ENCODE measurements at regions not wholly inside any gene's neighbourhood (a gene's known extent, or its start where the extent isn't known, plus 50 kb on each side); places are given as distances from the start of the nearest gene placed in this dataset.

- Histone ChIP-seq H3K4me3 (ENCODE audit: low read depth, low read length) (no peak overlapping the region), H3K27me3 (ENCODE audit: control insufficient read depth, insufficient read depth, low read length) (no peaks in the 10 kb centered on the region), H3K36me3 (ENCODE audit: control insufficient read depth, insufficient read depth, low read length) (no peaks in the 10 kb centered on the region)
- TF ChIP-seq, protein P1, sequence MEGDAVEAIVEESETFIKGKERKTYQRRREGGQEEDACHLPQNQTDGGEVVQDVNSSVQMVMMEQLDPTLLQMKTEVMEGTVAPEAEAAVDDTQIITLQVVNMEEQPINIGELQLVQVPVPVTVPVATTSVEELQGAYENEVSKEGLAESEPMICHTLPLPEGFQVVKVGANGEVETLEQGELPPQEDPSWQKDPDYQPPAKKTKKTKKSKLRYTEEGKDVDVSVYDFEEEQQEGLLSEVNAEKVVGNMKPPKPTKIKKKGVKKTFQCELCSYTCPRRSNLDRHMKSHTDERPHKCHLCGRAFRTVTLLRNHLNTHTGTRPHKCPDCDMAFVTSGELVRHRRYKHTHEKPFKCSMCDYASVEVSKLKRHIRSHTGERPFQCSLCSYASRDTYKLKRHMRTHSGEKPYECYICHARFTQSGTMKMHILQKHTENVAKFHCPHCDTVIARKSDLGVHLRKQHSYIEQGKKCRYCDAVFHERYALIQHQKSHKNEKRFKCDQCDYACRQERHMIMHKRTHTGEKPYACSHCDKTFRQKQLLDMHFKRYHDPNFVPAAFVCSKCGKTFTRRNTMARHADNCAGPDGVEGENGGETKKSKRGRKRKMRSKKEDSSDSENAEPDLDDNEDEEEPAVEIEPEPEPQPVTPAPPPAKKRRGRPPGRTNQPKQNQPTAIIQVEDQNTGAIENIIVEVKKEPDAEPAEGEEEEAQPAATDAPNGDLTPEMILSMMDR (IDR thresholded peaks at IDR 0.05; ENCODE audit: insufficient read depth, low read length, severe bottlenecking) = no peak
- FAIRE-seq (no peak), DNase-seq (ENCODE audit: low read depth) (no peak)
These were observed 87.8 kb downstream of the RCN1 start for GRCh38 chr11:32178692-32179091.

- Histone ChIP-seq H3K4me3 (ENCODE audit: low read depth, low read length) (no peak overlapping the region), H3K36me3 (ENCODE audit: control insufficient read depth, insufficient read depth, low read length) (no peaks in the 10 kb centered on the region), H3K27me3 (ENCODE audit: control insufficient read depth, insufficient read depth, low read length) (no peaks in the 10 kb centered on the region)
- no peak for DNase-seq (ENCODE audit: low read depth)
- FAIRE-seq = no peak
- TF ChIP-seq, protein P1 (IDR thresholded peaks at IDR 0.05; ENCODE audit: insufficient read depth, low read length, severe bottlenecking) = no peak
These were observed 92.6 kb downstream of the RCN1 start for GRCh38 chr11:32183512-32183911.

DNA sequence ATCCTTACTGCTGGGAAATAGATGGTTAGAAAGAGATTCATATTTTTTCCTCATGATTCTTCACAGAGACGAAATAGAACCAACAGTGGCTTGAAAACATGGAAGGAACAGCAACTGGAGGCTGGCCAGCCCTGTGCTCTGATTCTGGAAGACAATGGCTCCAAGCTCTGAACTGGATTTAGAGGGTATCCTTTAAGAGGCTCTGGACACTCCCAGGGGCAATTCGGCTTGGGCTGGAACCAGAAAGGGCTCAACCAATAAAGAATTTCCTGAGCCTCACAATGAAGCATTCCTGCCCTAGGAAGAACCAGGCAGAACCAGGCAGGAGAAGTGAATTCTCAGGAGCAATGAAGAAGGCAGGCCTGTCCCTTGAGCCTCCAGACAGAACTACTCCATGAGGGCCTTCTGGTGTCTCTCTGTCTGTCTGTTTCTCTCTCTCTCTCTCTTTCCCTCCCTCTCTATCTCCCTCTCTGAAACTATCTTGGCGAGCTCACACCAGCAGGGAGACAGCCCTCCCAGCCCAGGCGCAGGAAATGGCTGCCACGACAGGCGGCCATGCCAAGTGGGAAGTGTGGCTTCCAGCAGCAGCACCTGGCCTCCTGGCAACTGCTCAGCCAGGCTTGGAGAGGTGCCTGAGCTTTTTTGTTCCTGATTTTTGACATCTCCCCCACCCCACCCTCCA, 93.3 kb downstream of the RCN1 start:
- DNase-seq (ENCODE audit: low read depth) (no peak), FAIRE-seq (no peak)
- TF ChIP-seq, protein P1 (IDR thresholded peaks at IDR 0.05; ENCODE audit: insufficient read depth, low read length, severe bottlenecking) = no peak
- H3K4me3 ChIP-seq (ENCODE audit: low read depth, low read length) = no peak overlapping the region
- no peaks in the 10 kb centered on the region for H3K36me3 ChIP-seq (ENCODE audit: control insufficient read depth, insufficient read depth, low read length)
- no peaks in the 10 kb centered on the region for H3K27me3 ChIP-seq (ENCODE audit: control insufficient read depth, insufficient read depth, low read length)

DNA sequence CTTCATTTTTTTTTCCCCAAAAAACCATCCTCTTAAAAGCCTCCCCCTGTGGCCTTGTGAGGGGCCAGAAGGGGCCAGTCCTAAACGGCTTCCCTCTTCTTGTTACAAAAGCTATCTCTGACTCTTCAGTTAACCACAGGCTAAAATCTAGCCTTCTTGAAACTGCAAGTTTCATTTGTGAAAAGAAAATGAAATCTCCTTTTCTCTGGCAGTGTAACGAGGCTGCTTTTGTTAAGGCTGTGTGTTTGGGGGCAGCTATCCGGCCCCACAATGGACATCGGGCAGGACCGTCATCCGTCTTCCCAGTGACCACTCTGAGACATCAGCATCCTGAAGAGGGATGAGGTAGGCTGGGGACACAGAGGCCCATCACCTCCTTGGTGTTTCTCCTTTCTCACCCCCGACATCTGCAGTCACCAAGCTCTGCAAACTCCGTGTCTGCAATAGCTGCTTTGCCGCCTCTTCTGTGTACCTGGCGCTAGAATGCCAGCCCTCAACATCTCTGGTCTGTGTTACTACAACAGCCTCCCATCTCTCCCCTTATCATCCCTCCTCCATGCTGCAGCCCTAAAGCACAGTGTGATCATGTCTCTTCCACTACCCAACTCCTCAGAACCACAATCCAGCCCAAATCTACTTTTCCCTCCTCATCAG, 94.0 kb downstream of the RCN1 start:
- FAIRE-seq (no peak), DNase-seq (ENCODE audit: low read depth) (no peak)
- H3K4me3 ChIP-seq (ENCODE audit: low read depth, low read length) = no peak overlapping the region
- no peaks in the 10 kb centered on the region for H3K36me3 ChIP-seq (ENCODE audit: control insufficient read depth, insufficient read depth, low read length)
- TF ChIP-seq, protein P1 (IDR thresholded peaks at IDR 0.05; ENCODE audit: insufficient read depth, low read length, severe bottlenecking) = no peak
- no peaks in the 10 kb centered on the region for H3K27me3 ChIP-seq (ENCODE audit: control insufficient read depth, insufficient read depth, low read length)

- Histone ChIP-seq H3K4me3 (ENCODE audit: low read depth, low read length) (no peak overlapping the region), H3K27me3 (ENCODE audit: control insufficient read depth, insufficient read depth, low read length) (no peaks in the 10 kb centered on the region), H3K36me3 (ENCODE audit: control insufficient read depth, insufficient read depth, low read length) (no peaks in the 10 kb centered on the region)
- TF ChIP-seq, protein P1 (IDR thresholded peaks at IDR 0.05; ENCODE audit: insufficient read depth, low read length, severe bottlenecking) = no peak
- FAIRE-seq = no peak
- no peak for DNase-seq (ENCODE audit: low read depth)
These were observed 95.2 kb downstream of the RCN1 start for GRCh38 chr11:32186118-32186517.

Data from bronchial epithelial cell (primary cell).